ENCODE measurements at regions not wholly inside any gene's neighbourhood (a gene's known extent, or its start where the extent isn't known, plus 50 kb on each side); places are given as distances from the start of the nearest gene placed in this dataset.
A peak's percentile ranks its signal among the peaks of the same experiment; 100 is the strongest.

- Histone ChIP-seq H3K14ac (ENCODE audit: low read length) (no peak overlapping the region), H3K36me3 (replicated peaks in 1 of 2; ENCODE audit: control insufficient read depth in 2 of 2, insufficient read depth in 2 of 2, low read length in 2 of 2) (no peaks in the 10 kb centered on the region), H4K8ac (ENCODE audit: low read depth, low read length) (no peak overlapping the region), H3K9me3 (replicated peaks in 1 of 2; ENCODE audit: control insufficient read depth in 2 of 2, insufficient read depth in 1 of 2, low read depth in 1 of 2, low read length in 2 of 2) (no peaks in the 10 kb centered on the region), H3K23ac (ENCODE audit: low read depth, low read length, poor library complexity) (no peak overlapping the region), H2BK12ac (ENCODE audit: low read length) (no peak overlapping the region), H2AFZ (ENCODE audit: low read length) (no peak overlapping the region), H3K79me1 (ENCODE audit: low read depth, low read length) (no peaks in the 10 kb centered on the region), H4K91ac (ENCODE audit: low read depth, low read length, poor library complexity) (no peak overlapping the region), H2AK5ac (ENCODE audit: low read depth, low read length) (no peak overlapping the region), H3K4me2 (ENCODE audit: insufficient read depth, low read length, poor library complexity, severe bottlenecking) (no peak overlapping the region), H2BK120ac (ENCODE audit: low read depth, low read length) (no peak overlapping the region), H3K4me1 (ENCODE audit: control insufficient read depth in 2 of 2, insufficient read depth in 1 of 2, low read depth in 1 of 2, low read length in 2 of 2) (peaks cover 0 to 5% of the 10 kb centered on the region in 2 donors), H3K9ac (ENCODE audit: low read depth, low read length, poor library complexity) (no peak overlapping the region), H3K4me3 (ENCODE audit: low read length in 2 of 2) (no peak overlapping the region), H3K27me3 (ENCODE audit: control insufficient read depth in 3 of 3, insufficient read depth in 3 of 3, low read depth in 1 of 3, low read length in 3 of 3) (peaks cover 0 to 2% (median 0%) of the 10 kb centered on the region in 3 experiments), H3K27ac (replicated peaks; ENCODE audit: low read length) (no peak overlapping the region), H3K4ac (ENCODE audit: low read length) (no peak overlapping the region), H2BK15ac (ENCODE audit: low read length) (no peak overlapping the region), H2BK5ac (ENCODE audit: low read length) (no peak overlapping the region), H3K18ac (ENCODE audit: low read length) (no peak overlapping the region)
- DNase-seq (ENCODE audit: low spot score) = no peak
- no CpG with 5 or more reads among the region's 3 CpGs for WGBS, 2 donors (ENCODE audit: extremely low coverage in 2 of 2, insufficient read length in 2 of 2, insufficient replicate concordance in 1 of 2)
Observed at GRCh38 chr20:40561187-40561586, 127.8 kb downstream of the MAFB start.

GRCh38 chr20:40558212-40558611 lies 130.8 kb downstream of the MAFB start:
- no peaks in the 10 kb centered on the region for H3K9me3 ChIP-seq (replicated peaks in 1 of 2; ENCODE audit: control insufficient read depth in 2 of 2, insufficient read depth in 1 of 2, low read depth in 1 of 2, low read length in 2 of 2)
- no peak overlapping the region for H3K14ac ChIP-seq (ENCODE audit: low read length)
- no peak overlapping the region for H3K27ac ChIP-seq (replicated peaks; ENCODE audit: low read length)
- H2BK5ac ChIP-seq (ENCODE audit: low read length) = no peak overlapping the region
- no peaks in the 10 kb centered on the region for H3K36me3 ChIP-seq (replicated peaks in 1 of 2; ENCODE audit: control insufficient read depth in 2 of 2, insufficient read depth in 2 of 2, low read length in 2 of 2)
- H2AK5ac ChIP-seq (ENCODE audit: low read depth, low read length) = no peak overlapping the region
- H2BK15ac ChIP-seq (ENCODE audit: low read length) = no peak overlapping the region
- H3K4me2 ChIP-seq (ENCODE audit: insufficient read depth, low read length, poor library complexity, severe bottlenecking) = no peak overlapping the region
- H3K4me3 ChIP-seq (ENCODE audit: low read length in 2 of 2) = no peak overlapping the region
- H3K23ac ChIP-seq (ENCODE audit: low read depth, low read length, poor library complexity) = no peak overlapping the region
- no peak for DNase-seq (ENCODE audit: low spot score)
- peaks cover 0 to 4% of the 10 kb centered on the region in 2 donors for H3K4me1 ChIP-seq (ENCODE audit: control insufficient read depth in 2 of 2, insufficient read depth in 1 of 2, low read depth in 1 of 2, low read length in 2 of 2)
- H4K91ac ChIP-seq (ENCODE audit: low read depth, low read length, poor library complexity) = no peak overlapping the region
- no peak overlapping the region for H2AFZ ChIP-seq (ENCODE audit: low read length)
- no peak overlapping the region for H3K4ac ChIP-seq (ENCODE audit: low read length)
- H3K27me3 ChIP-seq (ENCODE audit: control insufficient read depth in 3 of 3, insufficient read depth in 3 of 3, low read depth in 1 of 3, low read length in 3 of 3) = no peaks in the 10 kb centered on the region
- H2BK12ac ChIP-seq (ENCODE audit: low read length) = no peak overlapping the region
- H3K9ac ChIP-seq (ENCODE audit: low read depth, low read length, poor library complexity) = no peak overlapping the region
- no peaks in the 10 kb centered on the region for H3K79me1 ChIP-seq (ENCODE audit: low read depth, low read length)
- H3K18ac ChIP-seq (ENCODE audit: low read length) = no peak overlapping the region
- no peak overlapping the region for H2BK120ac ChIP-seq (ENCODE audit: low read depth, low read length)
- no peak overlapping the region for H4K8ac ChIP-seq (ENCODE audit: low read depth, low read length)

DNA sequence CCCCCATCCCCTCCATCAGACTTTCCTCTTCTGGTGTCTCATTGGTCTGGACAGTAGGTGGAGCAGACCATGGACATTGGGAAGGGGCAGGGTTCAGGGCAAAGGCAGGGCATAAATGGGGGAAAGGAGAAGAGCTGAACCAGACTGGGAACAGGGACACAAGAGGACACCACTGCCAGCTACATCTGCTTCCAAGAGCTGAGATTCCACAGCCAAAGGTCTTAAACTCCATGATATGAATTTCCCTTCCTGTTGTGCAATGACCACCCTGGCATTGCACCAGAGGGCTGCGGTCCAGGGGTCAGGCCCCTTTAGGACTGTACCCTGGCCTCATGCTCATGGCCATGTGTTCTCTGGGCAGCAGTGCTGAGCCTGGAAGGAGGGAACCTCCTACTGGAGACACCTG lies 137.9 kb downstream of the MAFB start:
- Histone ChIP-seq H2BK12ac (ENCODE audit: low read length) (no peak overlapping the region), H3K9me3 (replicated peaks in 1 of 2; ENCODE audit: control insufficient read depth in 2 of 2, insufficient read depth in 1 of 2, low read depth in 1 of 2, low read length in 2 of 2) (no peaks in the 10 kb centered on the region), H3K9ac (ENCODE audit: low read depth, low read length, poor library complexity) (no peak overlapping the region), H3K4me2 (ENCODE audit: insufficient read depth, low read length, poor library complexity, severe bottlenecking) (no peak overlapping the region), H3K23ac (ENCODE audit: low read depth, low read length, poor library complexity) (no peak overlapping the region), H2AFZ (ENCODE audit: low read length) (no peak overlapping the region), H3K36me3 (replicated peaks in 1 of 2; ENCODE audit: control insufficient read depth in 2 of 2, insufficient read depth in 2 of 2, low read length in 2 of 2) (no peaks in the 10 kb centered on the region), H3K4me3 (ENCODE audit: low read length in 2 of 2) (no peak overlapping the region), H3K27me3 (ENCODE audit: control insufficient read depth in 3 of 3, insufficient read depth in 3 of 3, low read depth in 1 of 3, low read length in 3 of 3) (no peaks in the 10 kb centered on the region), H2AK5ac (ENCODE audit: low read depth, low read length) (no peak overlapping the region), H2BK5ac (ENCODE audit: low read length) (no peak overlapping the region), H4K8ac (ENCODE audit: low read depth, low read length) (no peak overlapping the region), H3K79me1 (ENCODE audit: low read depth, low read length) (no peaks in the 10 kb centered on the region), H3K14ac (ENCODE audit: low read length) (no peak overlapping the region), H3K4me1 (ENCODE audit: control insufficient read depth in 2 of 2, insufficient read depth in 1 of 2, low read depth in 1 of 2, low read length in 2 of 2) (no peaks in the 10 kb centered on the region), H4K91ac (ENCODE audit: low read depth, low read length, poor library complexity) (no peak overlapping the region), H2BK120ac (ENCODE audit: low read depth, low read length) (no peak overlapping the region), H3K4ac (ENCODE audit: low read length) (no peak overlapping the region), H2BK15ac (ENCODE audit: low read length) (no peak overlapping the region), H3K18ac (ENCODE audit: low read length) (peak overlapping the region; percentile 49), H3K27ac (replicated peaks; ENCODE audit: low read length) (no peak overlapping the region)
- DNase-seq (ENCODE audit: low spot score) = no peak
- no CpG with 5 or more reads among the region's 1 CpG for WGBS, 2 donors (ENCODE audit: extremely low coverage in 2 of 2, insufficient read length in 2 of 2, insufficient replicate concordance in 1 of 2)

GRCh38 chr20:40547483-40548091 lies 141.4 kb downstream of the MAFB start:
- Histone ChIP-seq H3K4ac (ENCODE audit: low read length) (no peak overlapping the region), H4K8ac (ENCODE audit: low read depth, low read length) (no peak overlapping the region), H3K9me3 (replicated peaks in 1 of 2; ENCODE audit: control insufficient read depth in 2 of 2, insufficient read depth in 1 of 2, low read depth in 1 of 2, low read length in 2 of 2) (no peaks in the 10 kb centered on the region), H3K18ac (ENCODE audit: low read length) (no peak overlapping the region), H3K9ac (ENCODE audit: low read depth, low read length, poor library complexity) (no peak overlapping the region), H2AFZ (ENCODE audit: low read length) (no peak overlapping the region), H3K14ac (ENCODE audit: low read length) (no peak overlapping the region), H3K27me3 (ENCODE audit: control insufficient read depth in 3 of 3, insufficient read depth in 3 of 3, low read depth in 1 of 3, low read length in 3 of 3) (no peaks in the 10 kb centered on the region), H3K23ac (ENCODE audit: low read depth, low read length, poor library complexity) (no peak overlapping the region), H3K27ac (replicated peaks; ENCODE audit: low read length) (no peak overlapping the region), H4K91ac (ENCODE audit: low read depth, low read length, poor library complexity) (no peak overlapping the region), H3K4me1 (ENCODE audit: control insufficient read depth in 2 of 2, insufficient read depth in 1 of 2, low read depth in 1 of 2, low read length in 2 of 2) (no peaks in the 10 kb centered on the region), H2BK5ac (ENCODE audit: low read length) (no peak overlapping the region), H2BK12ac (ENCODE audit: low read length) (no peak overlapping the region), H3K36me3 (replicated peaks in 1 of 2; ENCODE audit: control insufficient read depth in 2 of 2, insufficient read depth in 2 of 2, low read length in 2 of 2) (no peaks in the 10 kb centered on the region), H2BK120ac (ENCODE audit: low read depth, low read length) (no peak overlapping the region), H2BK15ac (ENCODE audit: low read length) (no peak overlapping the region), H2AK5ac (ENCODE audit: low read depth, low read length) (no peak overlapping the region), H3K4me2 (ENCODE audit: insufficient read depth, low read length, poor library complexity, severe bottlenecking) (no peak overlapping the region), H3K4me3 (ENCODE audit: low read length in 2 of 2) (no peak overlapping the region), H3K79me1 (ENCODE audit: low read depth, low read length) (no peaks in the 10 kb centered on the region)
- WGBS, 2 donors (ENCODE audit: extremely low coverage in 2 of 2, insufficient read length in 2 of 2, insufficient replicate concordance in 1 of 2) = no CpG with 5 or more reads among the region's 2 CpGs
- no peak for DNase-seq (ENCODE audit: low spot score)

Measured in neuronal stem cell (in vitro differentiated cells).